LNCAP (cell line): ENCODE measurements at regions not wholly inside any gene's neighbourhood (a gene's known extent, or its start where the extent isn't known, plus 50 kb on each side); places are given as distances from the start of the nearest gene placed in this dataset.

ENCODE experiments used
- TF ChIP-seq, protein P1 (sequence below): fragments of 450-650 bp; IDR thresholded peaks from 2 replicates; pipeline ENCODE4 v1.5.1; 2017; ENCODE audit warnings: mild to moderate bottlenecking

DNA sequence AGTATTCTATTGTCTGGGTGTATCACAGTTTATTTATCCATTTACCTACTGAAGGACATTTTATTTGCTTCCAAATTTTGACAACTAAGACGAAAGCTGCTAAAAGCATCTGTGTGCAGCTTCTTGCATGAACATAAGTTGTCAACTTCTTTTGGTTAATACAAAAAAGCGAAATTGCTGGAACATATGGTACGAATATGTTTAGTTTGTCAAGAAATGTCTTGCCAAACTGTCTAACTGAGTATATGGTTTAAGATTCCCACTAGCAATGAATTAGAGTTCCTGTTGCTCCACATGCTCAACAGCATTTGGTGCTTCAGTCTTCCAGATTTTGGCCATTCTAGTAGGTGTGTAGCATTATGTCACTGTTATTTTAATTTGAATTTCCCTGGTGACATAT lies 372.3 kb upstream of the NRXN1 start:
- TF ChIP-seq, protein P1, sequence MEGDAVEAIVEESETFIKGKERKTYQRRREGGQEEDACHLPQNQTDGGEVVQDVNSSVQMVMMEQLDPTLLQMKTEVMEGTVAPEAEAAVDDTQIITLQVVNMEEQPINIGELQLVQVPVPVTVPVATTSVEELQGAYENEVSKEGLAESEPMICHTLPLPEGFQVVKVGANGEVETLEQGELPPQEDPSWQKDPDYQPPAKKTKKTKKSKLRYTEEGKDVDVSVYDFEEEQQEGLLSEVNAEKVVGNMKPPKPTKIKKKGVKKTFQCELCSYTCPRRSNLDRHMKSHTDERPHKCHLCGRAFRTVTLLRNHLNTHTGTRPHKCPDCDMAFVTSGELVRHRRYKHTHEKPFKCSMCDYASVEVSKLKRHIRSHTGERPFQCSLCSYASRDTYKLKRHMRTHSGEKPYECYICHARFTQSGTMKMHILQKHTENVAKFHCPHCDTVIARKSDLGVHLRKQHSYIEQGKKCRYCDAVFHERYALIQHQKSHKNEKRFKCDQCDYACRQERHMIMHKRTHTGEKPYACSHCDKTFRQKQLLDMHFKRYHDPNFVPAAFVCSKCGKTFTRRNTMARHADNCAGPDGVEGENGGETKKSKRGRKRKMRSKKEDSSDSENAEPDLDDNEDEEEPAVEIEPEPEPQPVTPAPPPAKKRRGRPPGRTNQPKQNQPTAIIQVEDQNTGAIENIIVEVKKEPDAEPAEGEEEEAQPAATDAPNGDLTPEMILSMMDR, result no peak

DNA sequence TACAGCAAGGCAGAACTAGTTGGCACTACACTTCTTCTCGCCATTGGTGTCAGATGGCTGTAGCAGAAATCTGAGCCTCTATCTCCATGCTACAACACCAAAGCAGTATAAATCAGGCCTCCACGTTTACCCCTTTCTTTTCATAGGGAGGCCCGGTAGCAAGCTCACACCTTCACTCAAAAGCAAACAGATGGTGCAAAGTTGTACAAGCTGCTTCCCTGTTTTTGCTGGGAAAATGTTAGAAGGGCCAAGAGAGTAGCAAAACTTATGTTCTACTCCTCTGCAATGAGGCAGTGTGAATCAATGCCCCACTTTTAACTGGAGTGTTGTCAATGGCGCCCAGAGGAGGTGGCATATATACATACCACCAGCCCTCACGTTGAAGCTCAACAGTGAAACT lies 369.6 kb upstream of the NRXN1 start:
- TF ChIP-seq, protein P1, result no peak

DNA sequence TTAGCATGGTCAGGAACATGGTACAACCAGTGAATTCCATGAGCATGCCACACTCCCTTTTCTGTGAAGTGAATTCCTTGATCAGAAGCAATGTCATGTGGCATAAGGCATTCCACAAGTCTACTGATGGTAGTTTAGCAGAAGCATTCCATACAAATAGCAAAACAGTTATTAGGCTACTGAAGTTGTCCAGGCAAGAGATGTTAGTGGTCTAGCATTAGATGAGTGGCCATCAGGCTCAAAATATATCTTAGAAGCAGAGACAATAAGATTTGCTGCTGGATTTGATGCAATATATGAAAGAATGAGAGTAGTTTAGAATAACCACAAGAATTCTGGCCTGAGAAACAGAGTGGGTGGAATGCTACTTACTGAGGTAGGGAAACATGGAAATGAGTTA lies 355.3 kb upstream of the NRXN1 start:
- TF ChIP-seq, protein P1, result no peak

DNA sequence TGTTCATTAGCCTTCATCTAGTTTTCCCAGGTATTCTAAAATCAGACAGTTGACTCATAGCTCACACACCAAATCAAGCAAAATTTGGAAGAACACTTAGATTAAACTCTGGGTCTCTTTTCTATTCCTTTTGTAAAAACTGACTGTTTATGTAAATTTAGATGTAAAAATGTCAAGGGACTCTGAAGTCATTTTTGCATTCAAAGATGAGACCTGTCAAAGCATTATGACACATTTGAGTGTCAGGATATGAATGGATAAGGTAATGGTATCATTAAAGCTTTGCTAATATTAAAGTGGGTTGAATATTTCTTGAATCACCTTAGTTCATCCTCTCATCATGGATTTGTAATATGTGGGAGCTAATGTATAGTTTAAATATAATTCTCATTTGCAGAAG lies 348.1 kb upstream of the NRXN1 start:
- TF ChIP-seq, protein P1, result no peak

DNA sequence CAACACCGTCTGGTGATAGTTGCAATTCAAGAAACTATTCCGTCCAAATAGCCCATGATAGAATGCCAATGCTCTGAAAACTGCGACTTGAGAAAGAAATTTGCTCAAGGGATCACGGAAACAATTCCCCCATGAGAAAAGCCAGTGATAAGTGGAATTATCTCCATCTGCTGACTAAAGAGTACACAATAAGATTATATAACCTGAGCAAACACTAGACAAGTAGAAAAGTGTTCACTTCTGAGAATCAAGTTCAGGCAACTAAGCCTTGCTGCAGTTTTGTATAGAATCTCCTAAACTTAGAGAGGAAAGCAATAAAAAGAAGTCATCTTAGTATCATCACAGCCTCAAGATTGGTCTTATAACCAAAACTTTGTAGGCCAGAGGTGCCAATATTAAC lies 336.3 kb upstream of the NRXN1 start:
- TF ChIP-seq, protein P1, result no peak

DNA sequence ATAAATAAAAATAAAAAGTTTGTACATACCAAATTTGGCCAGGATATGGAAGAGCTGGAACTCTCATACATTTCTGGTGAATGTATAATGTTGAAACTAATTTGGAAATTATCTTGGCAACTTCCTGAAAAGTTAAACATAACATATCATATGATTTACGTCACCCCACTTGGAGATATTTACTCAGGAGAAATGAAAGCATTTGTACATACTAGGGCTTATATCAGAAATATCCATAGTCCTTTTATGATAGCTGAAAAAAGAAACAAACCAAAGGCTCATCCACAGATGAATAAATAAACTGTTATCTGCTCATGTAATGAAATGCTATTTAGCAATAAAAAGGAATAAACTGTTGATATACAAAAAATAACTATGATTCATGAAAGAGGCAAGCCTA lies 318.2 kb upstream of the NRXN1 start:
- TF ChIP-seq, protein P1, result no peak

DNA sequence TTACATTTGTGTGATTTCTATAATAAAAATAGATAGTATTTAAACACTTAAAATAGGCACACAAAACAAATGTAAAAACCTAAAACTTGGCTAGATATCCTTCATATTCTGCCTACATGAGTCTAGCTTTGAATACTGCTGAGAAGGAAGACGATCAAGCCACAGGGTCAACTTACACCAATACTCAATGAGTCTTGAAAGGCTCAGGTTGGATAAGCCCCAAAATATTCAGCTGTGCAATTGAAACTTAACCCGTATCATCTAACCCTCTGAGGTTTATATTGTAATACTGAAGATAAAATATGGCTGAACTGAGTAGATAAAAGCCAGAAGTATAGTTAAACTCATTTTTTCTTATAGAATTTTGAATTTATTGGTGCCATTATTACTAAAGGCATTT lies 313.0 kb upstream of the NRXN1 start:
- TF ChIP-seq, protein P1, result no peak
